ENCODE measurements at regions not wholly inside any gene's neighbourhood (a gene's known extent, or its start where the extent isn't known, plus 50 kb on each side); places are given as distances from the start of the nearest gene placed in this dataset.

DNA sequence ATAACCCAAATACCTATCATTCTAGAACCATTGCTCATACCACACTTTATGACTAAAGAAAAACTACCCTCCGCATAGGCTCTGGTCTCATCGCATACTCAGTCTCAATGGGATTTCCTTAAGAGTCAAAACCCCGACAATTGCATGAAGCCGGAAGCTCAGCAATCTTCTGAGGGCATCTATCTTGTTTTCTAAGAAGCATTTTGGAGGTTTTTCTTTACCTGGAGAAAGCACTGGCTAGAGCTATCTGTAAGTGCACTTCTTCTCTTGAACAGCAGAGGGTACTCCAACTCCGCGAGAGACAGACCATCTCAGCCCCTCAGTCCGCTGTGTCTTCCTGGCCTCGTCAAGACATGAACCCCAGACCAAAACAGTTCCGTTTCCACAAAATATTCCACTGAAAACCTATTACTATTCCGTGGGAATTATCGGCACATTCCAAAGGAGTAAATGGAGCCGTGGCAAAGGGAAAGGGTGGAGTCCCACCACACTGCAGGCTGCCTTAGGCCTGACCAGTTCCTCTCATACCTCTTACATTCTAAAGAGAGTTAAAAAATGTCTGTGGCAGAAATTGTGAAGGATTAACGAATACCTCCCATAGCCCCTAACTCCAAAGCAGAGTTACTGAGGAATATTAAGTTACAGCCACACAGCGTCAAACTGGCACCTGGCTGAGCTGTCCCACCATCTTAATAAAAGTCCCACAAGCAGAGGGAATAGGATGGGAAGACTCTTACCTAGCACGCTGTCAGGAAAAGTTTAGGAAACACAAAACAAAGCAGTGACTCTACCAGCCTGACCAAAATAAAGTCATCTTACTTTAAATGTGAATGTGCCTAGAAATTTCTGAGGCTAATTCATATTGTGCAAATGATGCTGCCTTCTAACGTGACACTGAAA is 325.6 kb upstream of the VRK2 start:
- peak in 9 of 10 donors; percentile 32 to 92 (median 54) for DNase-seq
- intact Hi-C loops (cut with DNase I): no loop called here

DNA sequence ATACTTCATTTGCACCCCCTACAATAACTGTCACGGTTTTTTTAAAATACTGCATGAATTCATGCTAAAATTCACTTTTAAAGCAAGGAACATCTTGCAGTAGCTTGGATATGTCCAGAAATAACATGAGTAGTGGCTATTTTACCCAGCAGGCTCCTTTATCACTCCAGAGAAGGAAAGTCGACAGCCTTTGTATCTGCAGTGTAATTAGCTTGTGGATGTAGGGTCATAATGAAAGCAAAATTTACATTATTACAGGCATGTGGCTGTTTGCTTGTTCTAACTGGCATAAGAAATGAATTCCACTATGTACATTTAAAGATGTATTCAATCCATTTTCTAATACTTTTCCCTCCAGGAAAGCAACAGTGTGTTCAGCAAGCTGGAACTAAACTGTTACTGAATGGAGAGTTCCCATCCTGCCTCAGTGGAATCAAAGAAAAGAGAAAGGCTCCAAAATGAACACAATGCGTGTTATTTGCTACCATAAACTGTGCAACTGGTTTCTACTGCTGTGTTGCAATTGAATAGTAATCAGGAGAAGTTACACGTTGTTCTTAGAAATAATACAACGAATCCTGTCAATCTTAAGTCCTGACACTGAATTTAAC is 321.2 kb upstream of the VRK2 start:
- DNase-seq: no peak
- intact Hi-C loops (cut with DNase I): no loop called here

DNA sequence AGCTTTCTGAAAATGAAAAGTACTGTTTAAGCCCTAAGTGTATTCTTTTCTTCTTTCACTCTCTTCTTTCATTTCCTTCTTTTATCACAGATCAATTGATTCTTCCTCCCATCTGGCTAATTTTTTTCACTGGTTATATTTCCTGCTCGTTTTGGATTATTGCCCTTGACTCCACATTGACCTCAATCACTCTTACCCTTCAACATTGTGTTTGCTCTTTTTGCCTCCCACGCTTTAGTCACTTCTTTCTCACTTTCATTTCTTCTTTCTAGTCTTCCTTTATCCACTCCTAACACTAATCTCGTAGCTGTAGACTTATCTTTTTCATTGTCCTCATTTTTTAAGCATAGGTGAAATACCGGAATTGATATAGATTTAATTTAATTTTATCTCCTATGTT is 320.3 kb upstream of the VRK2 start:
- DNase-seq: no peak

DNA sequence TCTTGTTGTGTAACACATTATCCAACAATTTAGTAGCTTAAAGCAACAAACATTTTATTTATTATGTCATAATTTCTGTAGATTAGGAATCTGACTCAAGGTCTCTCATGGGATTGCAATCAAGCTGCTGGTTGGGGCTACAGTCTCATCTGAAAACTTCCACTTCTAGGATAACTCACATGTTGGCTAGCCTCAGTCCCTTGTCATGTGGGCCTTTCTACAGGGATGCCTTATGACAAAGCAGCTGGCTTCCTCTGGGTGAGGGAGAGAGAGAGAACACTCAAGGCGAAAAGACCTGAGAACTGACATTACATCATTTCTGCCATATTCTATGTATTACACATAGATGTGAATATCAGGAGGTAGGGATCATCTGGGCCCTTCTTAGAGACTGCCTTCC is 317.9 kb upstream of the VRK2 start:
- DNase-seq: no peak
- intact Hi-C loops (cut with DNase I): no loop called here

More for the DNA sequence above, 320.3 kb upstream of the VRK2 start:
- intact Hi-C loops (cut with DNase I): no loop called here

DNA sequence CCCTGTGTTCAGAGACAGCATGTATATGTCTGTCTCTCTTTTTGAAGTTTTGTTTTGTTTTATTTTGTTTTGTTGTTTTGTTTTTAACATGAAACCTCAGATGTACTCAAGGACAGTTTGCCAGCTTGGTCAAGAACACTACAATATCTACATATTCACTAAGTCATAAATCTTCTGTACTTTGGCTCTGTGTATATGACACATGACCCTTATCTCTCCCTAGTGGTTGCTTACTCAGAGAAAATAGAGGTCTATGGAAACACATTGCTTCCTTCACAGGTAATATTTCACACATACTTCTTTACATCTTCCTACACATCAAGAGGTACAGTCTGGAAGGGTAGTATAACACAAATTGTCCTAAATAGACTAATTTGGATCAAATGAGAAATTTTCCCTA is 312.6 kb upstream of the VRK2 start:
- intact Hi-C loops (cut with DNase I): no loop called here

DNA sequence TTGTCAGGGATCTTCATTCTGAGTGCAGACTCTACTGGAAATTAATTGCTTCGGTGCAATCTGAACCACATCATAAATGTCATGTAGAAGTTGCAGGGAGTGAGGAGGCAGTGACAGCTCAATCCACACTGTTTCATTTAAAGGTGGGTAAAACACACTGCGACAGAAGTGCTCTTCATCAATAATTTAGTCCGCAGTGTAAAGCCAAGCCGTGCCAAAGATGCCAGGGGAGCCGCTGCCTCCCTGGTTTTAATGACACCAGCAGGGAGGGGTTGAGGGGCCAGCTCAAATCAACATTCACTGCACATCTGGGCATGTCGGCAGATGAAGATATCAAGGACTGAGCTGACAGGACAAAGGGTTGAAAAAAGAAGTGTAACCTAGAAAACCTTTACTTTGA is 305.7 kb upstream of the VRK2 start:
- DNase-seq: peak in 1 of 10 donors; percentile 52
- intact Hi-C loops (cut with DNase I): no loop called here

More for the DNA sequence above, 312.6 kb upstream of the VRK2 start:
- no peak for DNase-seq

DNA sequence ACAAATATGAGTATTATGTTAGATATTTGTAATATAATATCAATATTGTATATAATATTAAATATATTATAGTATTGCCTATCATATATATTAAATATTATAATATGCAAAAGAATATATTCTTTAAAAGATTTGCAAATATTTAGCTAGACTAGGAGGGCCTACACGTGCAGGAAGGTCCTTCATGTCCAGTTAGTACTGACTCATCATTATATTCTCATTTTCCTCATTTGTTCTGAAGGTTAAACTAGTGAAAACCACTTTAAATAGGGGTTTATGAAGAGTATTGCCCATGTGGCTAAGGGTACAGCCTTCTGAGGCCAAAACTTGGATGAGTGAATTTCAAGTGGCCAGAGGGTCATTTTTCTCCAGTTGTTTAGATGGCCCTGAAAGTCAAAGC is 293.0 kb upstream of the VRK2 start:
- DNase-seq: no peak
- intact Hi-C loops (cut with DNase I): loop anchor here (10.0 kb wide), 1 partner anchor 151 kb away; no protein-coding TSS in a partner anchor

DNA sequence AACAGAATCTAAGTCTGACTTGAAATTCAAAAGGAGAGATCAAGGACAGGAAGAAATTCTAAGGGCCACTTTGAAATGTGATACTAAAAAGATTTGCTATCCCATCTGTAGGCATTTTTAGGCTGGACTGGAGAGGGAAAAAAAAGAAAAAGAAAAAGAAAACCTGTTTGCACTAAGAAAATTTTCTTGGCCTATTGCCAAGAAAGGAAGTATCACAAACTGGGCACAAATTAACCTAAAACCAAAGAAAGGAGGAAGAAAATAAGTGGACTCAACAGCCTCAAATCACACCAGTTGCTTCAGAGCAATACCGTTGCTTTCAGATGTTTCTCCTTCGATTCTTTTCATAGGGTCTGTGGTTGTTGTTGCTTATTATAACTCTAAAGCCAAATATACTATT is 287.9 kb upstream of the VRK2 start:
- intact Hi-C loops (cut with DNase I): loop anchor here (1.0 to 10.0 kb wide), 2 partner anchors 146 to 690 kb away; no protein-coding TSS in a partner anchor
- DNase-seq: no peak

DNA sequence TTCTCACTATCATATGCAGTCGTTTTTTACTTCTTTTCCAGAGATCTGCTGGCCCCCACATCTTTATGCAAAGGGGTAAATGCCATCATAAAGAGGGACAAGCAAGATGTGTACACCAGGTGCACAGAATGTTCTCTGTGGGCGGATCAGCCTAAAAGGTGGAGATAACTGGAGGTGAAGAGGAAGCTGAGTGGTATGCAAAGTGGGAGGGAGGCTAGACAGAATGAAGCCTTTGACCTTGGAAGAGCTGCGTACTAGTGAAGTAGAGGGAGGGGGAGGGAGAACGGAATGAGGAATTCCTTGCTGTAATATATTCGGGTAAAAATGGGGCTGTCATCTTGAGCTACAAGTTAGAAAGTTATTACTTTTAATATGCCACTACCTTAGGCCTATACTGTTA is 287.5 kb upstream of the VRK2 start:
- no peak for DNase-seq
- intact Hi-C loops (cut with DNase I): loop anchor here (1.0 to 10.0 kb wide), 2 partner anchors 146 to 689 kb away; no protein-coding TSS in a partner anchor

DNA sequence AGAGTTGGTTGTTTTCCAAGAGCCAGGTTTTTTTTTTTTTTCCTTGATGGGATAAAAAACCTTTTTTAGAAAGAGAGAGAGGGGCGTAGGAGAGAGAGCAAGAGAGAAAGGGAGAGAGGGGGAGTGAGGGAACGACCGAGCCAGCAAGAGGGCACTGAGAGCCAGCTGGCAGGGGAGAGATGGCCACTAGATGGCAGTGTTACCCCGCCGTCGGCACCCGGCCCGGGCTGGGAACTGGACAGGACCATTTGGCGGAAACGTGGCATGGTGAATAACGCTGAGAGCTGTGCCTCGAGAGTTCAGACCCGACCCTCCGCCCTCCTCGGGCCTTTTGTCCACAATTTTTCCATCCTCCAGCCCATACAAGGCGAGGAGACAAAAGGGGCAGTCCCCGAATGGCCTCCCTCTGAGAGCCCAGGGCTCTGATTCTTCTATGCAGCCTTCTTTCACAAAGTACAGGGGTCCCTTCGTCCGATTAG is 286.7 kb upstream of the VRK2 start:
- peak; percentile 84 to 99 (median 95) for DNase-seq
- intact Hi-C loops (cut with DNase I): loop anchor here (1.0 to 10.0 kb wide), 3 partner anchors 145 to 688 kb away; no protein-coding TSS in a partner anchor

DNA sequence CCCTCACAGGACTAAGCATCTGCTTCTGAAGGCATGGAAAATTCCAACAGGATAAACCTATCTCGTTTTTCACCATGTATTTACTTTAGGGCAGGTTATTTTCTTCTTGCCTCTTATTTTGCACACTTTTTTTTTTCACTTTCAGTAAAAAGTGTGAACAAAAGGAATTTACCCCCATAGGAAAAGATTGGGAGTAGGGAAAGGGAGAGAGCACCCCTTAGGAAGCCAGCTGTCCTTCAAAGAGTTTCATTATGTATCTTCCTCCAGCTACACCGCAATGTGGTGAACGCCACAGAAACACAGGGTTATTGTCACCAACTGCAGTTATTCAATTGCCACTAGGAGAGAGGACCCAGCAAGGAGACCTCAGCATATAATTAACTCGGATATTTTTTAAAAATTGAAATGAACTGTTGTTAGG is 286.2 kb upstream of the VRK2 start:
- DNase-seq: peak in 1 of 10 donors; percentile 34

DNA sequence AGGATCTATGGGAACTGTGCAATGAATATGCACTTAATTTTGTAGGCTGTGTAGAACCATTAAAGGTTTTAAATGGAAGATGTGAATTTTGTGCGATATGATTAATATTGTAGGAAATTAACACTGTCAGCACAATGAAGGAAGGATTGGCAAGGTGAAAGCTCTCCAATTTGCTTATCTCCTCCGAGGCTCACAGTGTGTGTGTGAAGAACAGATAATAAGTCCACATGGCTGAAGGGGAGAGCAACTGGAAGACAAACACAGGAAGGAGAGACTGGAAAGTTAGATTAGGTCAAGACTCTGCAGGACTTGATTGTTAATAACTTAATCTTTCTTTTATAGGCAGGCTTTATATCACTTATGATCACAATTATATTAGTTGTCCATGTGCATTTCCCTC is 269.7 kb upstream of the VRK2 start:
- DNase-seq: no peak
- intact Hi-C loops (cut with DNase I): no loop called here

More for the DNA sequence above, 286.2 kb upstream of the VRK2 start:
- intact Hi-C loops (cut with DNase I): loop anchor here (10.0 kb wide), 1 partner anchor 374 kb away; no protein-coding TSS in a partner anchor

DNA sequence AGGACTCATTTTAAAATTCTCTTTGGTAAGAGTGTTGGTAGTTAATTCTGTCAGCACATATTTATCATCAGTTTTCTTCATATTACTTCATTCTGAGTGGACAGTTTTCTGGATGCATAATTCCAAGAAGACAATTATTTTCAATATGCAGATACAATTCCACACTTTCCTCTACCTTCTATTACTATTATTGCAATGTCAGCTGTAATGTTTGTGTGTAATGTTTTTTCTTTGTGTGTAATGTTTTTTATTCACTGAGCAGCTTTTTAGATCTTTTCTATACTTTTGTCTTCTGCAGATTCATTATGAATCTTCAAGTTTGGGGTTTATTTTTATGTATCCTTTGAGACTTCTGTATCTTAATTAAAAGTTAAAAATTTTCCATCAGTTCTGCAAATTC is 264.0 kb upstream of the VRK2 start:
- intact Hi-C loops (cut with DNase I): no loop called here
- no peak for DNase-seq

DNA sequence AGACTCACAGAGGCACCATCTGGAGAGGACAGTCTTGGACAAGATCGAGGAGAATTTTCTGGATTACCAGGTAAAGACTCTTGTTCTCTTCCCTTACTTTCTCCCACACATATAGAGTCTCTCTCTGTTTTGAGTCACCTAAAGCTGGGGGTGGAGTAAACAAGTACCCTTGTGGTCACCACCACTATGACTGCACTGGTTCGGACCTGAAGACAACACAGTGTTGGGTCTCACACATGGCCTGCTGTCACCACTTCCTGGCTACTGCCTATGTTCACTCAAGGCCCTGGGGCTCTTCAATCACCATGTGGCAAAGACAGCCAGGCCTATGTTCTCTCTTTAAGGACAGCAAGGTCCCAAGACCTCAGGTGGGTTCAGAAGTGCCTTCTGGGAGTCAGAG is 253.3 kb upstream of the VRK2 start:
- no peak for DNase-seq
- intact Hi-C loops (cut with DNase I): no loop called here

DNA sequence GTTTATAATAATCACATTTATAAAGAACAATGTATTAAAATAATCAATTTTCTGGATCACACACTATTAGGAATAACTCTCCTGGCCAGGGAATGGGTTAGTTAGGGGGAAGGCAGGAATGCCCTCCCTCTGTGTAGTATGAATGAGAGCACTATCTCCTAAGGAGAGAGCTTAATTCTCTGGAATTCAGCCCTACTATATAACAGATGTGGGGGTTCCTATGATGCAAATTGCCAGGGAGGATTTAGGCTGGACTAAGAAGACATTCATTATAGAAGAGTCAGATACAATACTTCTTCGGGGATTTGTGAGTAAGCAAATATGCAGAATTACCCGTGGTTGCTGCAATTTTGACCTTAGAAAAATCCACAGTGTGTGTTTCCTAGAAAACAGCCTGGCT is 250.1 kb upstream of the VRK2 start:
- intact Hi-C loops (cut with DNase I): no loop called here
- no peak for DNase-seq

DNA sequence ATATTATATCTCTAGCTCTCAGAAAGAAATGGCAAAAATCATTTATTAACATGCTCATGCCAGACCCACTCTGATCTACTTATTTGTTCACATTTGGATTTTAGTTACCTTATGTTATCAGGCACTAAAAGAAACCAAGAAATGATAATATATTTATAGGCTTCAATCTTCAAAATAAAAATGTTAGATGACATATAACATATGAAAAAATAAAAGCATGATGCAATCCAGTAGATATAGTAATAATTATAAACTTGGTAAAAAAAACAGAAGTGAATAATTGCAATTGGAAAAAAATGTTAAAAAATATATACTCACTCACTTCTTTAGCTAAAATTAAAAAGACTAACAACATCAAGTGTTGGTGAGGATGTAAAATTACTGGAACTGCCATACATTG is 248.3 kb upstream of the VRK2 start:
- DNase-seq: no peak
- intact Hi-C loops (cut with DNase I): no loop called here

DNA sequence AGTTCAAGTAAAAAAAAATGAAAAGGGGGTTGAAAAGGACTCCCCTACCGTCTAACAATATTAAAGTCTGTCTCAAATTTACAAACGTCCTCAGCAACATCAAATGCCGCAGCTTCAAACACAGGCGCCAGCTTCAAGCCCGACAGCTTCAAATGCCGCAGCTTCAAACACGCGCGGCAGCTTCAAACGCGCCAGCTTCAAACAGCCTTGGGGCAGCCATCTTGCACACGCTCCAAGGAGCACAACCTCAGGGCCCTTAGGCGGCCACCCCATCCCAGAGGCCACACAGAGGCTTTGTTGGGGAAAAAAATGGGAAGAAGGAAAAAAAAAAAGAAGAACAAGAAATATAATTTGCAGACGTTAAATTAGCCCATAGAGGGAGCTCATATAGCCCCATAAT is 244.4 kb upstream of the VRK2 start:
- peak in 3 of 10 donors; percentile 47 to 68 (median 59) for DNase-seq
- intact Hi-C loops (cut with DNase I): no loop called here

DNA sequence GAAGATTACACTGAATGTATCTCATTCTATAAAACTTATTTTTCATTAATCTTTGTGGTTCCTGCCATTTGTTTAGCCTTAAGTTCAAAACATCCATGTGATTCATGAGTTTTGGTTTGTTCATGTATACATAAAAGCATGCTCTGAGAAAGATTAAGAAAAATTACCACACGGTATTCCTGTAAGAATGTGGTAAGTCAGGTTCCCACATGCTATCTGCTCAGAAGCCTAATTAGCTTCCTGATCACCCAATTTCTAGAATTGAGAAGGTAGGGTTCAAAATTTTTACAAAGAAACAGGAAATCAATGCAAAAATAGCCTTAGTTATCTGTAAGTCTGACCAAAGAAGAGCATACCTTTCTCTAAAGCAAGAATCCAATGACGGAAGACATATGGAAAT is 241.6 kb upstream of the VRK2 start:
- intact Hi-C loops (cut with DNase I): no loop called here
- DNase-seq: no peak

DNA sequence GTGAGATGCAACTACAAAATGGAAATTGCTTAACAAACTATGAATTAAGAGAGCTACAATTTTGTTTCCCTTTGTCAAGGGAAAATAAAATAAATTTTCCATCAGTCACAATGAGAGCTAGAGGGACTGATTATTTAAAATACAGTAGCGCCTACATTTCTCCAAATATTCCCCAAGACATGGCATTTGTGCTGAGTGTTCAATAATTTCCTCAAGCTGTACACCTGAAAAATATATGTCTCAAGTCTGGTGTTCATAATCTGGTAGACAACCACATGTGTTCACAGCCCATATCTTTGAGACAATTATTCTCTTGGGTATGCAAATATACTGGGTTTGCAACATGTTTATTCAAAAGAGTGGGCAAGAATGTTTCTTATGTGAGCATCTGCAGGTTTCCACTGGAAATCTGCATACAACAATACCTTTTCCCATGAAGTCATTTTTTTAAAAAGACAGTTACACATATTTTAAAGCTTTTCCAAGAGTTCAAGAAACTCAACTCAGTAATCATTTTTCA is 240.1 kb upstream of the VRK2 start:
- intact Hi-C loops (cut with DNase I): no loop called here
- no peak for DNase-seq

DNA sequence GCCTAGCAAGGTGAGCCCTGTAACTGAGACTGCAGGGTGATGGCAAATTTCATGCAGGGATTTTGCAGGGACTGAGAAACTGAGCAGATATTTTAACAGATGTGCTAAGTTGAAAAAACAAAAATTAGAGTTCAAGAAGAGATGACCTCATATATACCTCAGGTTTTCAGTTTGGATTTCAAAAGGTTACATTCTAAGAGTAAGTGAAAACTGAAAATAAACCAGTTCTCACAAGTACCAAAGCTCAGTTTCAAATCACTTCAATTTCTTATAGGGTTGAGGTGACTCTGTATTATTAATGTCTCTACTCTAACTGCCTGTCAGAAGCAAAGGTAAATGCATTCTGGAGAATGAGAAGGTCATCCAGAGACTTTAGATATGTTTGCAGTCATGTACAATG is 237.4 kb upstream of the VRK2 start:
- DNase-seq: no peak
- intact Hi-C loops (cut with DNase I): no loop called here

DNA sequence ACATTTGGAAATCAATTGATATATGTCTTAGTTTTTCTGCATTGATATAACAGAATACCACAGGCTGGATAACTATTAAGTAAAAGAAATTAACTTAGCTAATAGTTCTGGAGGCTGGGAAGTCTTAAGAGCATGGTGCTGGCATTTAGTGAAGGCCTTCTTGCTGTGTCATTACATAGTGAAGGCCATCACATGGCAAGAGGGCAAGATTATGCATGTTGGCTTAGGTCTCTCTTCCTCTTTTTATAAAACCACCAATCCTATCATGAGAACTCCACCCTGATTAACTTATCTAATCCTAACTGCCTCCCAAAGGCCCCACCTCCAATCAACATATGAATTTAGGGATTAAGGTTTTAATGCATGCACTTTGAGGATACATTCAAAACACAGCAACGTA is 225.5 kb upstream of the VRK2 start:
- intact Hi-C loops (cut with DNase I): no loop called here
- no peak for DNase-seq

Data from posterior cingulate gyrus (tissue), 11 donors.